Body of pancreas (tissue), 4 donors: ENCODE measurements at regions not wholly inside any gene's neighbourhood (a gene's known extent, or its start where the extent isn't known, plus 50 kb on each side); places are given as distances from the start of the nearest gene placed in this dataset.
A peak's percentile ranks its signal among the peaks of the same experiment; 100 is the strongest.

Experiments
- ATAC-seq: fragments of 150-250 bp; one replicate; pipeline ENCODE4 v1.9.1; 2016
- DNase-seq, 4 donors: peaks; one replicate each; pipeline ENCODE4 v3.0.0-alpha.2; 2019
- H3K27ac ChIP-seq, 4 donors: fragments of 200-600 bp; sonication (generic); 1 replicate in 3 of 4; 2 replicates in 1 of 4; pipeline versions ENCODE4 v1.5.1 to v1.6.1; 2016 to 2019; ENCODE audit warnings: mild to moderate bottlenecking in 1 of 4, mixed read lengths in 1 of 4, moderate library complexity in 1 of 4
- H3K27me3 ChIP-seq, 2 donors: fragments of 200-600 bp; sonication (generic); one replicate each; pipeline ENCODE4 v1.6.0; 2016; ENCODE audit warnings: mild to moderate bottlenecking in 1 of 2
- H3K36me3 ChIP-seq, 2 donors: fragments of 200-600 bp; sonication (generic); replicated peaks in 1 of 2; 2 replicates each; pipeline ENCODE4 v1.5.1; 2016; ENCODE audit warnings: low read depth in 2 of 2; ENCODE audit not compliant: insufficient read depth in 1 of 2
- H3K4me1 ChIP-seq: fragments of 200-600 bp; sonication (generic); one replicate; pipeline ENCODE4 v1.6.0; 2016
- H3K4me3 ChIP-seq, 2 donors: fragments of 200-600 bp; sonication (generic); 1 replicate in 1 of 2; 2 replicates in 1 of 2; pipeline ENCODE4 v1.5.1; 2016 to 2019
- H3K9me3 ChIP-seq, 3 donors: fragments of 200-600 bp; sonication (generic); 1 replicate in 2 of 3; 2 replicates in 1 of 3; pipeline ENCODE4 v1.5.1; 2016
- POLR2A ChIP-seq, 3 donors: fragments of 450-650 bp; IDR thresholded peaks; one replicate each; pipeline ENCODE4 v1.6.1; 2016; ENCODE audit warnings: antibody characterized with exemption in 3 of 3, mild to moderate bottlenecking in 2 of 3
- WGBS, 2 donors: methylation state at CpG; one replicate each; pipeline ENCODE4 v1.1.5; 2017; 5-methylcytosine and 5-hydroxymethylcytosine counted together
- intact Hi-C: fragments of 100-400 bp; cut with DNase I; formaldehyde crosslinking; loops from one replicate; pipeline ENCODE4 v1.15.1; 2023
- TF ChIP-seq, protein P1 (sequence below), 7 experiments: fragments of 450-650 bp in 4 of 7; fragments of 200-600 bp in 3 of 7; sonication (generic) in 3 of 7; IDR thresholded peaks; one replicate each; pipeline ENCODE4 v1.5.1; 2016 to 2019; ENCODE audit warnings: antibody characterized with exemption in 7 of 7

DNA sequence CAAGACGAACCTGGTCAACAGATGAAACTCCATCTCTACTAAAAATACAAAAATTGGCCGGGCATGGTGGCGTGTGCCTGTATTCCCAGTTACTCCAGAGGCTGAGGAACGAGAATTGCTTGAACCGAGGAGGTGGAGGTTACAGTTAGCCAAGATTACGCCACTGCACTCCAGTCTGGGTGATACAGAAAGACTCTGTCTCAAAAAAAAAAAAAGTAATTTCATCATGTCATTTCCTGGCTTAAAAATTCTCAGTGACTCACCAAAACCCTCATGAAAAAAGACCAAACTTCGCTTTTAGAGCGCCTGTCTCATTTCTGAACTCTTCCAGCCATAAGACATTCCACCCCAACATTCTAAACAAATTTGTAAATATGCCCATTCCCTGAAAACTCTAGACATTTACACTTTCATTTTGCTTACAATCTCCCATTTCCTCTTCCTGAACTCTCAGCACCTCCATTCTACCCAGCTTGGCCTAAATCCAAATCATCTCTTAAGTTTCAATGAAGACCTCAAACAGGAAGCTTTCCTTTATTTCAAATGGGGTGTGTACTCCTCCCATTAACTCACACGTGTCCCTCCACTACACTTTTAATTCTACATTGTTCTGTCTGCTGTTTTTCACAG lies 50.5 kb upstream of the PRRC2C start:
- Histone ChIP-seq H3K27me3 (no peaks in the 10 kb centered on the region), H3K36me3 (no peaks in the 10 kb centered on the region), H3K4me3 (no peak overlapping the region), H3K9me3 (no peaks in the 10 kb centered on the region), H3K27ac (peak overlapping the region in 2 of 4 donors; percentile 4 to 11), H3K4me1 (no peaks in the 10 kb centered on the region)
- intact Hi-C loops, result no loop called here
- DNase-seq, result peak in 2 of 4 donors; percentile 6 to 51
- TF ChIP-seq, protein P1, sequence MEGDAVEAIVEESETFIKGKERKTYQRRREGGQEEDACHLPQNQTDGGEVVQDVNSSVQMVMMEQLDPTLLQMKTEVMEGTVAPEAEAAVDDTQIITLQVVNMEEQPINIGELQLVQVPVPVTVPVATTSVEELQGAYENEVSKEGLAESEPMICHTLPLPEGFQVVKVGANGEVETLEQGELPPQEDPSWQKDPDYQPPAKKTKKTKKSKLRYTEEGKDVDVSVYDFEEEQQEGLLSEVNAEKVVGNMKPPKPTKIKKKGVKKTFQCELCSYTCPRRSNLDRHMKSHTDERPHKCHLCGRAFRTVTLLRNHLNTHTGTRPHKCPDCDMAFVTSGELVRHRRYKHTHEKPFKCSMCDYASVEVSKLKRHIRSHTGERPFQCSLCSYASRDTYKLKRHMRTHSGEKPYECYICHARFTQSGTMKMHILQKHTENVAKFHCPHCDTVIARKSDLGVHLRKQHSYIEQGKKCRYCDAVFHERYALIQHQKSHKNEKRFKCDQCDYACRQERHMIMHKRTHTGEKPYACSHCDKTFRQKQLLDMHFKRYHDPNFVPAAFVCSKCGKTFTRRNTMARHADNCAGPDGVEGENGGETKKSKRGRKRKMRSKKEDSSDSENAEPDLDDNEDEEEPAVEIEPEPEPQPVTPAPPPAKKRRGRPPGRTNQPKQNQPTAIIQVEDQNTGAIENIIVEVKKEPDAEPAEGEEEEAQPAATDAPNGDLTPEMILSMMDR (IDR thresholded peaks at IDR 0.05), result no peak
- no peak for TF ChIP-seq POLR2A (IDR thresholded peaks at IDR 0.05)
- peak; percentile 33 for ATAC-seq
- WGBS, 2 donors, result 44 to 58% methylated on average over 9 of the region's 9 CpGs
